HG03280 (cell line): ENCODE measurements at regions not wholly inside any gene's neighbourhood (a gene's known extent, or its start where the extent isn't known, plus 50 kb on each side); places are given as distances from the start of the nearest gene placed in this dataset.
A peak's percentile ranks its signal among the peaks of the same experiment; 100 is the strongest.

ENCODE experiments used
- ATAC-seq: cut with Tn5 transposase; IDR thresholded peaks from one replicate; pipeline ENCODE4 v1.9.1; 2021; ENCODE audit warnings: mild to moderate bottlenecking, moderate library complexity; ENCODE audit not compliant: unreplicated experiment

GRCh38 chr5:107154593-107154992 is 516.1 kb downstream of the EFNA5 start:
- no peak for ATAC-seq

GRCh38 chr5:107153283-107153682 is 517.5 kb downstream of the EFNA5 start:
- ATAC-seq: no peak

DNA sequence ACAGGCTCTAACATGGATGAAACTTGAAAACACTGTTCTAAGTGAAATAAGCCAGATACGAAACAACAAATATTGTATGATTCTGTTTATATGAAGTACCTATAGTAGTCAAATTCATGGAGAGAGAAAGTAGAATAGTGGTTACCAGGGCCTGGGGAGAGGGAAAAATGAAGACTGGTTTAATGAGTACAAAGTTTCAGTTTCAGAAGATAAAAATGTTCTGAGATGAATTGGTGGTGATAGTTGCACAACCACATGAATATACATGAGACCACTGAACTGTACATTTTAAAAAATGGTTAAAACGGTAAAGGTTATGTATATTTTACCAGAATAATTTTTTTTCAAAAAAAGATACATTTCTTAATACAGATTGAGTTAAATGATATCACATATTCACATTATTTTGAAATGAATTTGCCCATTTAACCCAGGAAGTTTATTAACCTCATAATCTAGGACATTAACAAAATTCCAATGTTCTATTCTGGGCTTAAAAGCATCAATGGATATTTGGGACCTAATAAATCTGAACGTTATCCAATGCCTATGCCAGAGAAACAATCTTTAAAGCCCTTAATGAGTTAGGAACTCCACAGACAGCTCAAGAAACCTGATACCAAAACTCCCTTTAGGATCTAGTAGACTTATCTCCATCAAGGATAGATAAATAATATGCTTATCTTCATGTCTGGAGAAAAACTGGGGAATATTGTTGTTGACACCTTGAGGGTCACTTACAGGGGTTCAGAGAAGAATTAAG is 521.3 kb downstream of the EFNA5 start:
- ATAC-seq: peak; percentile 87

GRCh38 chr5:107147589-107147988 is 523.1 kb downstream of the EFNA5 start:
- no peak for ATAC-seq

DNA sequence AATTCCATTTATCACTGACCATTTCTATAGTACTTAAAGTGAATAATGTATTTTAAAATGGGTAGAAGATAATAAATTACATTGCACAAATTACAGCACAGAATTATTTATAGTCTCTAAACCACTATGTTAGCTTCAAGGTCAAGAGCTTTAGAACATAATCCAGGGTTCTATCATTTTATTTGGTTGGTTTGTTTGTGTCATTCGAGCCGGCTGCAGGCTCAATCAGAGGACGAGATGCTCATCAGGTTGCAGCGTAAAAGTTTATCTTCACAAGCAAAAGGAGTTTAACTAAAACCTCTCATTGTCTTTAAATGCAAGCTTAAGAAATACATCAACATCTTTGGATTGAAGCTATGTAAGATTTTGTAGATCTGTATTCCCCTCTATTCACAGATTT is 523.8 kb downstream of the EFNA5 start:
- ATAC-seq: no peak

- no peak for ATAC-seq
Measured at GRCh38 chr5:107135391-107135790, 535.3 kb downstream of the EFNA5 start.

DNA sequence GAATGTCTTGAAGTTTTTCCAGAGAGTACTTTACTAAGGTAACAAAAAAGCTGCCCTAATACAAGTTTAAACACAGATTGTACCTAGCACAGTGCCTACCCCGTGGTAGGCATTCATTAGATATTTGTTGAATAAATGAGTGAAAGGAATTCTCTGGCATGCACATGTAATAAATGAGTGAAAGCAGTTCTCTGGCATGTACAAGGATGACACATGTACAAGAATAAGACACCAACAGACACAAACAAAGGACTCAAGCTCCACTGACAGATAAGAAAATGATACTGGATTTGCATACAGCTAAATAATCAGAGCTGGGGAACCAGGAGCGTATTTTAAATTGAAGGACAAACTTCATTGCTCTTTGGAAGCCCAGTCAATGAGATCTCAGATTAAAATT is 535.8 kb downstream of the EFNA5 start:
- ATAC-seq: no peak

DNA sequence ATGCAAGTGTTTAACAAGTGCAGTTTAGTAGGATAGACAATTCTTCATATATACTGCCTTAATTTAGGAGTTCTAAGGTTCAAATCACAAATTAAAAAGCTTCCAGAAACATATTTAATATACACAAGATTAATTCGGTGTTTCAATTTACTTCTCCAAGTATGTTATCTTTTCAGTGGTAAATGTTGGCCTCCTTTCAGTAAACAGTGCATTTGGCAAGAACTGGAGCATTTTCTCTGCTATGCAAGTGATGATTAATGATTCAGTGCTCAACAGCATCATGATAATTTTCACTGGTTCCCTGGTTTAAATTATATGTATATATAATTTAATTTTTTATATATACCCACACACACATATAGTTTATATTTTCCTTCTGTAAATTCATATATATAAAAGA is 541.7 kb downstream of the EFNA5 start:
- ATAC-seq: no peak

- ATAC-seq: no peak
Measured at GRCh38 chr5:107127878-107128277, 542.9 kb downstream of the EFNA5 start.

GRCh38 chr5:107126341-107126740 is 544.4 kb downstream of the EFNA5 start:
- no peak for ATAC-seq

DNA sequence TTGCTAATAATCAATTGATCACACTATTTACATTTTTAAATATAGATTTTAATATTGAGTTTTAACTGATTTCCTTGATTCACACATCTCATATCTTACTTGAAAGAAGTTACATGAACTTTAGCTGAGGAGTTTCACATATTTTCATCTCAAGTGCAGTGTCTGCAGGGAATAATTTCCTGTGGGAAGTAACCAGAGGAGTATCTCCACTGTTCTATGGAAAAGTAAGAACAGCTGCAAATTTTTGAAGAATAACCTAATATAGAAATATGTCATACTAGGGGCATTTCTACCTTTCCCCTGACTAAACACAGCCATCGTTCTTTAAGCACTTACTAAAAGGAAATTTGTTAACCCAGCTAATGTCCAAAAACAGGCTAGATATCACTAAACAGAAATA is 546.4 kb downstream of the EFNA5 start:
- no peak for ATAC-seq

- no peak for ATAC-seq
Measured at GRCh38 chr5:107123014-107123413, 547.7 kb downstream of the EFNA5 start.

DNA sequence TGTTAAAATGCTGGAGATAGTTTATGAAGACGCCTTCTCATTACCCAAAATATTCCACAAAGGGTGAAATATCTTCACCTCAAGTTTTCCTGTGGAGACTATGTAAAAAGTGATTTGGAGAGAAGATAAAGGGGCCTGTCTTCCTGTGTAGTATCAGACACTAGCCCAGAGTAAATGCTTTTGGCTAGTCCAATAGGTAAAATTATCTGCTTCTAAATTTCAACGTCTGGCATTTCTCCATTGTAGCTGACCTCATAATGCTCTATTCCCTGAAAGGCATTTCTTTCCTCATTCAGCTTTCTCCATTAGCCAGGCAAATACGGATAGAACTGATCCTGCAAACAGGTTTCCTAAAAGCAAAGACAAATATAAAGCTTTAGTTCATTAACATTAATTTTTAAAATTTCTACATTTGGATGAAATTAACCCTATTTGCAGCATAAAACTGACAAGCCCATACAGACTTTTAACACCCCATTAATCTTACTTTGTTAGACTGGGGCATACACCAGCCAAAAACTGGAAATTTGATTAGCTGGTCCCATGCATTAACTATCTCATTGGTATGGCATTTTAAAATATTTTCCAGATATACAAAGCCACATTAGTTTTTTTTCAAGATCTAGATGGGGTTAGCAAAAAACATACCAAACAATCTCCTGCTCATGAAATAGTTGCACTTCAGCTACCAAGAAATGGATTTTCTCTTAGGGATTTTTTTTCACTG is 548.8 kb downstream of the EFNA5 start:
- ATAC-seq: no peak

DNA sequence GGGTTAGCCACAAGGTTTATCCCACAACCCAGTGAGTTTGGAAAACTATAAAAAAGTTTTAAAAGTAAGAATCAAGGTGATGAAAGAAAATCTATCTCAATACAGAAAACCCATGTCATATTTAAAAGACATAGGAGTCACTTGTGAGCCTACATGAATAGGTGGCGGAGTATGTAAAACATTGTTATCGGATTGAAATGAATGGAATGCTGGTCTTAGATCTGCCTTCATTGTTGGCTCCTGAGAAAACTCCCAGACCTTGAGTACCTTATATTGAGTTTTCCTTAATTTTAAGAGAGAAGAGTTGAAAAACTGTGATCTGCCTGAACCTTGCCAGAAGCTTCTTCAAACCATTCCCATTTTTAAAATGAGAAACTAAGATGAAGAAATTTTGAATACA is 551.1 kb downstream of the EFNA5 start:
- no peak for ATAC-seq

- no peak for ATAC-seq
Measured at GRCh38 chr5:107118184-107119019, 552.3 kb downstream of the EFNA5 start.

DNA sequence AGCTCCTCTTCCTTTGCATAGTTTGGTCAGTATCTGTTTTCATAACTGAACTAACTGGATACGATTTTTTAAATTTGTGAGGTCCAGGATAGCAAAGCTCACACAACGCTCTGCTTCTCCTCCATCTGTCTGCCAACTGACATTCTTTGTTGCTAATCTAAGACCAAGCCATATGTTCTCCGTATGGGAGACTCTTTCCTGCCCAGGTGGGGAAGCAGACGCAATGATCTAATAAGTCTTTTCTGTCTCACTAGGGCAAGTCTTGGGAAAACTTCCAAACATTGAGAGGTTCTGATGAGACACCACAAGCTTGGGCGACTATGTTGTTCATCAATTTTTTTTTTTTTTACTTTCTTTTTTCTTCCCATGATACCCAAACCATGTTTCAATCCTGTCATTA is 558.5 kb downstream of the EFNA5 start:
- no peak for ATAC-seq

DNA sequence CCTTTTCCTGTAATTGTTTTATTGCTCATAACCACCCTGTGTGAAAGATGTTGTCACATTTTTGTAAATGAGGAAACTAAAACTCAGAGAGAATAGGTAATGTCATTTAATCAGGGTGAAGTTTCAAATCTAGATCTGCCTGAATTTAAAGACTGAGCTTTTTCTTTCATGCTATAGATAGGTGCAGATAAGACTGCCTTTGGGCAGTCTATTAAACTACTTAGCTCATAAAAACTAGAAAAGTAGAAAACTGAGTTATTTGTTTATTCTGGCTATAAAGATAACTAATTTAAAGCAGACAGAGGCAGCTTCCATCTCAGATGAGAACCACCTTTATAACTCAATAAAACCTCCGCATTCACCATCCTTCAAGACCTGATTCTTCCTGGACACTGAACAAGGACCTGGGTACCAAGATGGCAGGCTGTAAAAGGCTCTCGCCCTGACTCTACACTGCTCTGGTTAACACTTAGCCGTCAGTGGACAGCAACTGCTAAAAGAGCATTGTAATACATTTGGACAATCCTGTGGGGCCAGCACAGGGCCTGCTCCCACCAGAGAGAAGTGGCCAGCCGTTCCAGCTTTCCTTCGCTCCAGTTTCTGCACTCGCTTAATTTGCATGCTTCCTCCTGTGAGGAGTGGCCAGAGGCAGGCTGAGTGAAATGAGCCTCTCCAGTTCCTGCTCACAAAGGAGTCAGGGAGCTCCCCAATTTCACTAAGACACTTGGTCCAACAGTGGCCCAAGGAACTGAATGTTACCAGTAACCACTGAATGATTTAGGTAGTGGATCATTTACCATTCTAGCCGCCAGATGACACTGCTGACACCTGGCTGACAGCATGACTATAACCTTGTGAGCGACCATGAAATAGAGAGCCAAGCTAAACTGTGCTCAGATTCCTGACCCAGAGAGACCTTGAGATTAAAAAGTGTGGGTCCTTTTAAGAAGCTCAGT is 566.4 kb downstream of the EFNA5 start:
- no peak for ATAC-seq

GRCh38 chr5:107103522-107103921 is 567.2 kb downstream of the EFNA5 start:
- ATAC-seq: no peak

DNA sequence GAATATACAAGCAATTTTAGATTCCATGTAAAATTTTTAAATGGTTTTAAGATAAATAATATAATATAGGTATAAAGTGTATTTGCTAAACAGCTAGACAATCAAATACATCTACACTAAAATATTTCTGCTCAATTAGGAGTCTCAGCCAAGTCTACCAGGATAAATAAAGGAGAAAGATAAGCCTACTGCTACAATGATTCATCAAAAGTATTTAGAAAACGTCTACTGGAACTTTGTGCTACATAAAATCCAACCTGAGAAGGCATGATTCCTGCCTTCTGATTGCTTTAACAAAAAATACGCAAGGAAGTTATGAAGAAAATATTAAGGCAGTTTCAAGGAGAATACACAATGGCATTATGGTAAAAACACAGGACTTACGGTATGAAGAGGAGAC is 570.6 kb downstream of the EFNA5 start:
- ATAC-seq: no peak

DNA sequence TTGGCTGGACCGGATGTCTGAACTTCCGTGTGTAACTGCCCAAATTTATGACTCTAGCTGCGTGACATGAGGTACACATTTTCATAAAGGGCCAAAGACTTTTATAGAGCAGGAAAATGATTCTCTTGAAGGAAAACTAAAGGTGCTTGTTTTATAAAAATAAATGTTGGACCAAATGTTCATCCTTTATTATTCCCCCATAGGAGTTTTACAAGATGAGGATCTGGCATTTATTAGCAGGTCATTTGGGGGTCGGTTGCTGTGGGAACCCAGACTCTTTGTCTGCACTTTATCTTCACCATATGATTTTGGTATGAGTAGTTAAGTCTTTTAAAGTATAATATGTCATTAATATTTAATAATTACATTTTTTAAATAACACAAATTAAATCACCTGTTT is 571.2 kb downstream of the EFNA5 start:
- no peak for ATAC-seq

GRCh38 chr5:107092695-107093094 is 578.0 kb downstream of the EFNA5 start:
- ATAC-seq: no peak
